Cardiac muscle cell (in vitro differentiated cells and primary cell): ENCODE measurements at regions not wholly inside any gene's neighbourhood (a gene's known extent, or its start where the extent isn't known, plus 50 kb on each side); places are given as distances from the start of the nearest gene placed in this dataset.
"Not testable (repeated sequence)": the region's sequence is repeated elsewhere in the genome, so short reads cannot be mapped to it uniquely, and the experiment has no call there.

Experiments
- DNase-seq, 2 donors: peaks; one replicate each; pipeline versions ENCODE4 v3.0.0 to v3.0.0-alpha.2; 2010 to 2017; ENCODE audit warnings: low read depth in 1 of 2, low spot score in 1 of 2
- H3K27ac ChIP-seq: fragments of 200-600 bp; sonication (generic); 2 replicates; pipeline ENCODE4 v1.5.1; 2016
- H3K27me3 ChIP-seq: fragments of 200-600 bp; sonication (generic); 2 replicates; pipeline ENCODE4 v1.6.0; 2016; ENCODE audit warnings: control low read depth
- H3K36me3 ChIP-seq: fragments of 200-600 bp; sonication (generic); 2 replicates; pipeline ENCODE4 v1.5.1; 2016; ENCODE audit warnings: control low read depth
- H3K4me1 ChIP-seq: fragments of 200-600 bp; sonication (generic); 2 replicates; pipeline ENCODE4 v1.8.1; 2017; ENCODE audit warnings: low read depth, mild to moderate bottlenecking, mixed run types
- H3K4me3 ChIP-seq: fragments of 200-600 bp; sonication (generic); 2 replicates; pipeline ENCODE4 v1.5.1; 2016; ENCODE audit warnings: mild to moderate bottlenecking
- H3K9me3 ChIP-seq: fragments of 200-600 bp; sonication (generic); 2 replicates; pipeline ENCODE4 v1.5.1; 2017; ENCODE audit warnings: low read depth, mild to moderate bottlenecking, control low read depth
- TF ChIP-seq, protein P1 (sequence below): IDR thresholded peaks from 2 replicates; pipeline ENCODE4 v1.5.1; 2012; ENCODE audit warnings: low read depth, mild to moderate bottlenecking, low read length

DNA sequence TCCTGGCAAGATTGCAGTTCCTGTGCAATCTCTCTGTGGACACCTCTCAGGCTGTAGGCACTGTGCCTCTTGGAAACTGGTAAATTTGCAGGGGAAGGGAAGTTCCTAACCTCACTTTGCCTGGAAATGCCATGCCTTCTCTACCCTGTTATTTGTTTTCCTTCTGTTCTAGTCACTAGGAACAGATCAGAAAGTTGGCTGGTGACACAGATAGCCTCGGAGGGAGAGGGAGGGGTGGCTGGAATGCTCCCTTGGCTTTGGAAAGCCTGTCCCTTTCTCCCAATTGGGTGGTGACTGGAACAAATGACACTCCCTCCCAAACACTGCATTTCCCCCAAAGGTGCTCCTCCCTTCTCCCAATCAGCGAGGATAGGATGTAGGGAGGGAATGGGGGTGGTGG, 131.5 kb upstream of the F13A1 start:
- no peak for DNase-seq
- Histone ChIP-seq H3K27ac (no peak overlapping the region), H3K36me3 (no peaks in the 10 kb centered on the region), H3K4me1 (no peaks in the 10 kb centered on the region), H3K9me3 (no peaks in the 10 kb centered on the region), H3K4me3 (no peak overlapping the region), H3K27me3 (no peaks in the 10 kb centered on the region)
- TF ChIP-seq, protein P1, sequence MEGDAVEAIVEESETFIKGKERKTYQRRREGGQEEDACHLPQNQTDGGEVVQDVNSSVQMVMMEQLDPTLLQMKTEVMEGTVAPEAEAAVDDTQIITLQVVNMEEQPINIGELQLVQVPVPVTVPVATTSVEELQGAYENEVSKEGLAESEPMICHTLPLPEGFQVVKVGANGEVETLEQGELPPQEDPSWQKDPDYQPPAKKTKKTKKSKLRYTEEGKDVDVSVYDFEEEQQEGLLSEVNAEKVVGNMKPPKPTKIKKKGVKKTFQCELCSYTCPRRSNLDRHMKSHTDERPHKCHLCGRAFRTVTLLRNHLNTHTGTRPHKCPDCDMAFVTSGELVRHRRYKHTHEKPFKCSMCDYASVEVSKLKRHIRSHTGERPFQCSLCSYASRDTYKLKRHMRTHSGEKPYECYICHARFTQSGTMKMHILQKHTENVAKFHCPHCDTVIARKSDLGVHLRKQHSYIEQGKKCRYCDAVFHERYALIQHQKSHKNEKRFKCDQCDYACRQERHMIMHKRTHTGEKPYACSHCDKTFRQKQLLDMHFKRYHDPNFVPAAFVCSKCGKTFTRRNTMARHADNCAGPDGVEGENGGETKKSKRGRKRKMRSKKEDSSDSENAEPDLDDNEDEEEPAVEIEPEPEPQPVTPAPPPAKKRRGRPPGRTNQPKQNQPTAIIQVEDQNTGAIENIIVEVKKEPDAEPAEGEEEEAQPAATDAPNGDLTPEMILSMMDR, result no peak

- Histone ChIP-seq H3K4me3 (no peak overlapping the region), H3K9me3 (no peaks in the 10 kb centered on the region), H3K4me1 (no peaks in the 10 kb centered on the region), H3K27ac (no peak overlapping the region), H3K27me3 (no peaks in the 10 kb centered on the region), H3K36me3 (no peaks in the 10 kb centered on the region)
- no peak for DNase-seq
- TF ChIP-seq, protein P1, result no peak
Observed at GRCh38 chr6:6453186-6453585, 132.7 kb upstream of the F13A1 start.

- DNase-seq, result no peak
- H3K9me3 ChIP-seq, result no peaks in the 10 kb centered on the region
- TF ChIP-seq, protein P1, result no peak
- H3K4me1 ChIP-seq, result no peaks in the 10 kb centered on the region
- H3K4me3 ChIP-seq, result no peak overlapping the region
- H3K27ac ChIP-seq, result no peak overlapping the region
- H3K27me3 ChIP-seq, result no peaks in the 10 kb centered on the region
- H3K36me3 ChIP-seq, result no peaks in the 10 kb centered on the region
Observed at GRCh38 chr6:6455272-6455671, 133.2 kb upstream of the LY86 start.

- no peaks in the 10 kb centered on the region for H3K27me3 ChIP-seq
- no peak for DNase-seq
- no peaks in the 10 kb centered on the region for H3K4me1 ChIP-seq
- H3K36me3 ChIP-seq, result no peaks in the 10 kb centered on the region
- H3K27ac ChIP-seq, result no peak overlapping the region
- TF ChIP-seq, protein P1, result no peak
- no peaks in the 10 kb centered on the region for H3K9me3 ChIP-seq
- no peak overlapping the region for H3K4me3 ChIP-seq
Observed at GRCh38 chr6:6458172-6458571, 130.3 kb upstream of the LY86 start.

DNA sequence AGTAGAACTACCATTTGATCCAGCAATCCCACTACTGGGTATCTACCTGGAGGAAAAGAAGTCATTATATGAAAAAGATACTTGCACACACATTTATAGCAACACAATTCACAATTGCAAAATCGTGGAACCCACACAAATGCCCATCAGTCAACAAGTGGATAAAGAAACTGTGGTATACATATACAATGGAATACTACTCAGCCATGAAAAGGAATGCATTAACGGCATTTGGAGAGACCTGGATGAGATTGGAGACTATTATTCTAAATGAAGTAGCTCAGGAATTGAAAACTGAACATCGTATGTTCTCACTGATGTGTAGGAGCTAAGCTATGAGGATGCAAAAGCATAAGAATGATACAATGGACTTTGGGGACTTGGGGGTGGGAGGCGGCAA, 128.6 kb upstream of the LY86 start:
- H3K36me3 ChIP-seq, H3K4me3 ChIP-seq, H3K4me1 ChIP-seq, DNase-seq, H3K27ac ChIP-seq, H3K27me3 ChIP-seq, H3K9me3 ChIP-seq: not testable (repeated sequence)

DNA sequence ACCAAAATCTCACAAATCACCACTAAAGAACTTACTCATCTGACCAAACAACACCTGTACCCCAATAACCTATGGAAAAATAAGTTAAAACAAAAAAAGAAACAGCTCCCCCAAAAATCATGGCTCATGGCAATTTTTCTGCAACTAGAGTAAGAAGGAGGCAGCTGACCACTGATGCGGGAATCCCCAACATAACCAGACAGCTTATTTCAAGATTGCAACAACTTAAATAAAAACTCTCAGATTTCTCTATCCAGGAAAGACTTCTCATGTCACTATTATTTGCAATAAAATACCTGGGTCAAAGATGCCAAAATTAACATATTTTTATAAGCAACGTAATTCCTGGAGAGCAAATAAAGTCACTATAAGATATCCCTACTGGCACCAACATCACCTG, 128.1 kb upstream of the LY86 start:
- no peak for DNase-seq
- Histone ChIP-seq H3K27me3 (no peaks in the 10 kb centered on the region), H3K4me1 (no peaks in the 10 kb centered on the region), H3K9me3 (no peaks in the 10 kb centered on the region), H3K36me3 (no peaks in the 10 kb centered on the region), H3K27ac (no peak overlapping the region), H3K4me3 (no peak overlapping the region)
- TF ChIP-seq, protein P1, result no peak
